HCT116 (cell line): ENCODE measurements at regions not wholly inside any gene's neighbourhood (a gene's known extent, or its start where the extent isn't known, plus 50 kb on each side); places are given as distances from the start of the nearest gene placed in this dataset.
A peak's percentile ranks its signal among the peaks of the same experiment; 100 is the strongest.

Experiments used
- ATAC-seq: fragments of 200-7000 bp; cut with Tn5 transposase; 2 replicates; pipeline ENCODE4 v1.9.1; 2020; ENCODE audit warnings: mild to moderate bottlenecking, moderate library complexity
- BruUV-seq: library from RNA; stranded (reverse); fragments of 400-500 nt; replicated peaks from 2 replicates; lab custom pipeline; 2021; lab: Mats Ljungman, UMichigan
- CTCF ChIA-PET: fragments of 300-600 bp; sonication (Branson Sonifier 250); formaldehyde crosslinking; loops from one replicate; lab custom pipeline; 2021; ENCODE audit warnings: antibody characterized with exemption; lab: Charles Lee
- POLR2A ChIA-PET: fragments of 300-600, 350-600 bp; sonication (Branson Sonifier 250); formaldehyde crosslinking; loops from one replicate; lab custom pipeline; 2021; ENCODE audit warnings: antibody characterized with exemption; lab: Charles Lee
- RAD21 ChIA-PET, 2 experiments: fragments of 300-600 bp; sonication (Branson Sonifier 250); formaldehyde crosslinking; loops; one replicate each; lab custom pipeline; 2023; ENCODE audit warnings: low total read pairs in 2 of 2; ENCODE audit not compliant: uncharacterized antibody in 2 of 2, unreplicated experiment in 2 of 2, low non-redundant PET in 1 of 2; lab: Charles Lee
- DNase-seq: peaks from one replicate; pipeline ENCODE4 v3.0.0-alpha.2; 2010; ENCODE audit warnings: low read depth, low spot score
- H2AFZ ChIP-seq: fragments of 200-600 bp; shearing (Covaris generic), sonication (generic); 2 replicates; pipeline ENCODE4 v1.6.1; 2017; ENCODE audit warnings: low read depth, mixed run types, mixed read lengths, antibody characterized with exemption, low read length; ENCODE audit not compliant: poor library complexity, severe bottlenecking
- H3K27ac ChIP-seq: 2 replicates; pipeline ENCODE4 v1.5.1; 2012; ENCODE audit warnings: low read depth, low read length
- H3K27me3 ChIP-seq: fragments of 200-600 bp; sonication (generic); 2 replicates; pipeline ENCODE4 v1.6.1; 2016; ENCODE audit warnings: mixed run types, low read length, mixed read lengths; ENCODE audit not compliant: insufficient read depth
- H3K36me3 ChIP-seq, 2 experiments: fragments of 200-500 bp in 1 of 2; fragments of 200-600 bp in 1 of 2; sonication (Bioruptor generic) in 1 of 2; sonication (generic) in 1 of 2; 2 replicates each; pipeline versions ENCODE4 v1.5.1 to v1.6.1; 2014 to 2016; ENCODE audit warnings: low read length in 2 of 2, inconsistent platforms in 1 of 2, mixed read lengths in 1 of 2, mixed run types in 1 of 2; ENCODE audit not compliant: insufficient read depth in 2 of 2, control insufficient read depth in 1 of 2
- H3K4me1 ChIP-seq, 2 experiments: fragments of 200-600 bp in 1 of 2; sonication (generic) in 1 of 2; 2 replicates each; pipeline versions ENCODE4 v1.5.1 to v1.6.1; 2012 to 2017; ENCODE audit warnings: low read length in 2 of 2, inconsistent platforms in 1 of 2, mild to moderate bottlenecking in 1 of 2, mixed read lengths in 1 of 2, mixed run types in 1 of 2, moderate library complexity in 1 of 2; ENCODE audit not compliant: insufficient read depth in 2 of 2, control insufficient read depth in 1 of 2
- H3K4me2 ChIP-seq: fragments of 200-600 bp; sonication (generic); 2 replicates; pipeline ENCODE4 v1.6.1; 2017; ENCODE audit warnings: mixed run types, low read length, mixed read lengths
- H3K4me3 ChIP-seq, 2 experiments: fragments of 200-600 bp in 1 of 2; sonication (generic) in 1 of 2; replicated peaks in 1 of 2; 2 replicates each; pipeline ENCODE4 v1.5.1; 2011 to 2016; ENCODE audit warnings: low read length in 2 of 2, control low read depth in 1 of 2, low read depth in 1 of 2, mild to moderate bottlenecking in 1 of 2, mixed read lengths in 1 of 2, mixed run types in 1 of 2
- H3K79me2 ChIP-seq: fragments of 200-600 bp; sonication (generic); 2 replicates; pipeline ENCODE4 v1.6.1; 2017; ENCODE audit warnings: mild to moderate bottlenecking, mixed run types, low read length, moderate library complexity, mixed read lengths; ENCODE audit not compliant: insufficient read depth
- H3K9ac ChIP-seq: fragments of 200-600 bp; sonication (generic); 2 replicates; pipeline ENCODE4 v1.6.1; 2016; ENCODE audit warnings: low read length, mixed read lengths
- H3K9me2 ChIP-seq: fragments of 200-600 bp; sonication (generic), shearing (Covaris generic); 2 replicates; pipeline ENCODE4 v1.6.1; 2017; ENCODE audit warnings: mixed run types, mild to moderate bottlenecking, moderate library complexity; ENCODE audit not compliant: insufficient read depth
- H3K9me3 ChIP-seq, 2 experiments: fragments of 200-500 bp in 1 of 2; fragments of 200-600 bp in 1 of 2; sonication (Bioruptor generic) in 1 of 2; sonication (generic) in 1 of 2; 2 replicates each; pipeline ENCODE4 v1.6.1; 2014 to 2017; ENCODE audit warnings: low read length in 2 of 2, mixed read lengths in 2 of 2, inconsistent platforms in 1 of 2, low read depth in 1 of 2, mild to moderate bottlenecking in 1 of 2, mixed run types in 1 of 2, moderate library complexity in 1 of 2; ENCODE audit not compliant: control insufficient read depth in 1 of 2, insufficient read depth in 1 of 2
- H4K20me1 ChIP-seq: fragments of 200-600 bp; sonication (generic), shearing (Covaris generic); 2 replicates; pipeline ENCODE4 v1.6.1; 2017; ENCODE audit warnings: mixed run types, mild to moderate bottlenecking, moderate library complexity; ENCODE audit not compliant: insufficient read depth
- CBX3 ChIP-seq: IDR thresholded peaks from 2 replicates; pipeline ENCODE4 v1.6.1; 2012; ENCODE audit warnings: low read depth
- CEBPB ChIP-seq: IDR thresholded peaks from 2 replicates; pipeline ENCODE4 v1.6.1; 2012; ENCODE audit warnings: low read depth
- ELF1 ChIP-seq: IDR thresholded peaks from 2 replicates; pipeline ENCODE4 v1.6.1; 2012; ENCODE audit warnings: low read depth, borderline replicate concordance
- EZH2 ChIP-seq: fragments of 200-600 bp; sonication (generic); IDR thresholded peaks from 2 replicates; pipeline ENCODE4 v1.6.1; 2017; ENCODE audit warnings: antibody characterized with exemption, mixed run types
- EZH2phosphoT487 ChIP-seq: fragments of 200-600 bp; IDR thresholded peaks from 2 replicates; pipeline ENCODE4 v1.6.1; 2018; ENCODE audit warnings: antibody characterized with exemption, borderline replicate concordance
- FOSL1 ChIP-seq: IDR thresholded peaks from 2 replicates; pipeline ENCODE4 v1.6.1; 2012; ENCODE audit warnings: low read depth
- JUND ChIP-seq: IDR thresholded peaks from 2 replicates; pipeline ENCODE4 v1.6.1; 2012
- POLR2A ChIP-seq: IDR thresholded peaks from 2 replicates; pipeline ENCODE4 v1.7.0; 2011; ENCODE audit warnings: borderline replicate concordance; ENCODE audit not compliant: insufficient read depth, insufficient read length; ENCODE audit errors: extremely low read depth
- POLR2AphosphoS5 ChIP-seq: IDR thresholded peaks from 2 replicates; pipeline ENCODE4 v1.6.1; 2011; ENCODE audit warnings: mild to moderate bottlenecking, low read depth, low read length, moderate library complexity
- RAD21 ChIP-seq: IDR thresholded peaks from 2 replicates; pipeline ENCODE4 v1.6.1; 2012; ENCODE audit warnings: low read depth, mild to moderate bottlenecking
- SIN3A ChIP-seq: IDR thresholded peaks from 2 replicates; pipeline ENCODE4 v1.6.1; 2012; ENCODE audit warnings: low read depth
- SP1 ChIP-seq: IDR thresholded peaks from 2 replicates; pipeline ENCODE4 v1.6.1; 2012; ENCODE audit warnings: low read depth
- SRF ChIP-seq: IDR thresholded peaks from 2 replicates; pipeline ENCODE4 v1.6.1; 2012; ENCODE audit warnings: low read depth
- YY1 ChIP-seq: IDR thresholded peaks from 2 replicates; pipeline ENCODE4 v1.6.1; 2011; ENCODE audit warnings: low read length, low read depth, moderate library complexity, mild to moderate bottlenecking; ENCODE audit not compliant: insufficient replicate concordance; ENCODE audit errors: extremely low read depth
- ZFX ChIP-seq: fragments of 450-650 bp; IDR thresholded peaks from 2 replicates; pipeline ENCODE4 v1.6.1; 2017
- ZNF274 ChIP-seq: fragments of 200-500 bp; sonication (Bioruptor generic); IDR thresholded peaks from 2 replicates; pipeline ENCODE4 v1.6.1; 2014; ENCODE audit warnings: mild to moderate bottlenecking, low read depth, low read length, inconsistent platforms
- intact Hi-C: fragments of 100-400 bp; cut with micrococcal nuclease; formaldehyde crosslinking; loops from 2 replicates; pipeline ENCODE4 v1.10.0; 2022
- TF ChIP-seq, protein P1 (sequence below): IDR thresholded peaks from 2 replicates; pipeline ENCODE4 v1.6.1; 2012; ENCODE audit warnings: low read depth
- TF ChIP-seq, protein P2 (sequence below): IDR thresholded peaks from 2 replicates; pipeline ENCODE4 v1.6.1; 2012
- TF ChIP-seq, protein P3 (sequence below), 3 experiments: fragments of 200-600 bp in 1 of 3; sonication (generic) in 1 of 3; IDR thresholded peaks in 2 of 3; conservative IDR thresholded peaks in 1 of 3; 2 replicates each; pipeline ENCODE4 v1.5.1; 2012 to 2017; ENCODE audit warnings: low read depth in 2 of 3, low read length in 2 of 3, antibody characterized with exemption in 1 of 3, borderline replicate concordance in 1 of 3, control low read depth in 1 of 3, mild to moderate bottlenecking in 1 of 3, mixed read lengths in 1 of 3, mixed run types in 1 of 3, moderate library complexity in 1 of 3; ENCODE audit not compliant: insufficient read depth in 1 of 3
- TF ChIP-seq, protein P4 (sequence below): IDR thresholded peaks from 2 replicates; pipeline ENCODE4 v1.6.1; 2011; ENCODE audit warnings: mild to moderate bottlenecking, low read length, moderate library complexity; ENCODE audit not compliant: insufficient replicate concordance; ENCODE audit errors: extremely low read depth

DNA sequence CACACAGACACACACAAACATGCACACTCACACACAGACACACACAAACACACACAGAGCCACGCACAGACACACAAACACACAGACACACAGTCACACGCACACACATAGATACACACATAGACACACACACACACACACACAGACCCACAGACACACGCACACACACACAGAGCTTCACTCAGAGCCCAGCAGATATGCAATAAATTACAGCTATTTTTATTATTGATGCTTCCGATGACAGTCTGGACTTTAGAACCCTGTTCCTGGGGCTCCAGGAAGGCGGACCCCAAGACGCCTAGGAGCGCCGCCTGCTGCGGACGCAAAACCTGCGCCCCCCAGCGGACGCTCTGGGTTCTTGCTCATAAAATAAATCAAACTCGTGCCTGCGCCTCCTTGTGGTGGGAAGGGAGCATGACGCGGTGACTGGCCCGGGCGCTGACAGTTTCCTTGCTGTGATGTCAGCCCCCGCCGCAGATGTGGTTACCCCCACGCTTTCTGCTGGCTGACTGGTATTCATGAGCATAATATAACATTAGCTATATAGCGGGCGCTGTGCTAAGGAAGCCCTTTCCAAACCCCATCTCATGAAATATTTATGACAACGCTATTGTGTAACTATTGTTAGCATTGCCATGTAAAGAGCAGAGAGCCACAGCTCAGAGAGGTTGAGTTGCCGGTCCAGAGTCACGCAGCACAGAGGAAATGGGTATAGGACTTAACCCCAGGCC is 64.4 kb upstream of the TM9SF2 start:
- ChIA-PET CTCF (interaction anchor here (0.6 to 7.9 kb wide), 7 partner anchors 9 to 260 kb away, joined by 3 to 90 read pairs (median 8); no protein-coding TSS in a partner anchor), RAD21 (interaction anchor here (0.6 to 1.1 kb wide), 3 partner anchors 167 to 764 kb away, joined by 3 to 6 read pairs (median 3); no protein-coding TSS in a partner anchor), POLR2A (no interaction called here)
- no peaks in the 10 kb centered on the region for H3K9me3 ChIP-seq
- H3K4me3 ChIP-seq: peak overlapping the region in 1 of 2 experiments; percentile 34; a peak in 3 of 4 replicates
- no peaks in the 10 kb centered on the region for H4K20me1 ChIP-seq
- ATAC-seq (peak; percentile 72), DNase-seq (peak; percentile 78)
- no peaks in the 10 kb centered on the region for H3K36me3 ChIP-seq
- H3K4me2 ChIP-seq: peak overlapping the region; percentile 64
- no TSS peak for BruUV-seq
- H3K79me2 ChIP-seq: no peaks in the 10 kb centered on the region
- H3K27ac ChIP-seq: no peak overlapping the region
- intact Hi-C loops: loop anchor here (1.0 kb wide), 3 partner anchors 50 to 261 kb away; no protein-coding TSS in a partner anchor
- H3K9me2 ChIP-seq: no peaks in the 10 kb centered on the region
- H3K27me3 ChIP-seq: no peaks in the 10 kb centered on the region
- peaks cover 6 to 43% of the 10 kb centered on the region in 2 experiments; a peak in 3 of 4 replicates for H3K4me1 ChIP-seq
- H3K9ac ChIP-seq: no peak overlapping the region
- peak overlapping the region; percentile 81 for H2AFZ ChIP-seq
- TF ChIP-seq ZNF274 (no peak), CBX3 (peak; percentile 69; the same call in 1 of the 2 replicates), ZFX (no peak), JUND (no peak), FOSL1 (no peak), POLR2A (no peak), POLR2AphosphoS5 (0 out of 2 replicates have a peak, but pooled peaks have one; percentile 16), ELF1 (no peak; the same call in 1 of the 2 replicates), SP1 (no peak), CEBPB (no peak), RAD21 (peak; percentile 92), YY1 (peak; percentile 57), SRF (no peak), SIN3A (no peak), EZH2phosphoT487 (no peak), EZH2 (no peak)
- TF ChIP-seq, protein P1, sequence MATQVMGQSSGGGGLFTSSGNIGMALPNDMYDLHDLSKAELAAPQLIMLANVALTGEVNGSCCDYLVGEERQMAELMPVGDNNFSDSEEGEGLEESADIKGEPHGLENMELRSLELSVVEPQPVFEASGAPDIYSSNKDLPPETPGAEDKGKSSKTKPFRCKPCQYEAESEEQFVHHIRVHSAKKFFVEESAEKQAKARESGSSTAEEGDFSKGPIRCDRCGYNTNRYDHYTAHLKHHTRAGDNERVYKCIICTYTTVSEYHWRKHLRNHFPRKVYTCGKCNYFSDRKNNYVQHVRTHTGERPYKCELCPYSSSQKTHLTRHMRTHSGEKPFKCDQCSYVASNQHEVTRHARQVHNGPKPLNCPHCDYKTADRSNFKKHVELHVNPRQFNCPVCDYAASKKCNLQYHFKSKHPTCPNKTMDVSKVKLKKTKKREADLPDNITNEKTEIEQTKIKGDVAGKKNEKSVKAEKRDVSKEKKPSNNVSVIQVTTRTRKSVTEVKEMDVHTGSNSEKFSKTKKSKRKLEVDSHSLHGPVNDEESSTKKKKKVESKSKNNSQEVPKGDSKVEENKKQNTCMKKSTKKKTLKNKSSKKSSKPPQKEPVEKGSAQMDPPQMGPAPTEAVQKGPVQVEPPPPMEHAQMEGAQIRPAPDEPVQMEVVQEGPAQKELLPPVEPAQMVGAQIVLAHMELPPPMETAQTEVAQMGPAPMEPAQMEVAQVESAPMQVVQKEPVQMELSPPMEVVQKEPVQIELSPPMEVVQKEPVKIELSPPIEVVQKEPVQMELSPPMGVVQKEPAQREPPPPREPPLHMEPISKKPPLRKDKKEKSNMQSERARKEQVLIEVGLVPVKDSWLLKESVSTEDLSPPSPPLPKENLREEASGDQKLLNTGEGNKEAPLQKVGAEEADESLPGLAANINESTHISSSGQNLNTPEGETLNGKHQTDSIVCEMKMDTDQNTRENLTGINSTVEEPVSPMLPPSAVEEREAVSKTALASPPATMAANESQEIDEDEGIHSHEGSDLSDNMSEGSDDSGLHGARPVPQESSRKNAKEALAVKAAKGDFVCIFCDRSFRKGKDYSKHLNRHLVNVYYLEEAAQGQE: no peak
- TF ChIP-seq, protein P2, sequence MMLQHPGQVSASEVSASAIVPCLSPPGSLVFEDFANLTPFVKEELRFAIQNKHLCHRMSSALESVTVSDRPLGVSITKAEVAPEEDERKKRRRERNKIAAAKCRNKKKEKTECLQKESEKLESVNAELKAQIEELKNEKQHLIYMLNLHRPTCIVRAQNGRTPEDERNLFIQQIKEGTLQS: no peak
- TF ChIP-seq, protein P3, sequence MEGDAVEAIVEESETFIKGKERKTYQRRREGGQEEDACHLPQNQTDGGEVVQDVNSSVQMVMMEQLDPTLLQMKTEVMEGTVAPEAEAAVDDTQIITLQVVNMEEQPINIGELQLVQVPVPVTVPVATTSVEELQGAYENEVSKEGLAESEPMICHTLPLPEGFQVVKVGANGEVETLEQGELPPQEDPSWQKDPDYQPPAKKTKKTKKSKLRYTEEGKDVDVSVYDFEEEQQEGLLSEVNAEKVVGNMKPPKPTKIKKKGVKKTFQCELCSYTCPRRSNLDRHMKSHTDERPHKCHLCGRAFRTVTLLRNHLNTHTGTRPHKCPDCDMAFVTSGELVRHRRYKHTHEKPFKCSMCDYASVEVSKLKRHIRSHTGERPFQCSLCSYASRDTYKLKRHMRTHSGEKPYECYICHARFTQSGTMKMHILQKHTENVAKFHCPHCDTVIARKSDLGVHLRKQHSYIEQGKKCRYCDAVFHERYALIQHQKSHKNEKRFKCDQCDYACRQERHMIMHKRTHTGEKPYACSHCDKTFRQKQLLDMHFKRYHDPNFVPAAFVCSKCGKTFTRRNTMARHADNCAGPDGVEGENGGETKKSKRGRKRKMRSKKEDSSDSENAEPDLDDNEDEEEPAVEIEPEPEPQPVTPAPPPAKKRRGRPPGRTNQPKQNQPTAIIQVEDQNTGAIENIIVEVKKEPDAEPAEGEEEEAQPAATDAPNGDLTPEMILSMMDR (IDR thresholded peaks at IDR 0.05 in 2 of 3, conservative IDR thresholded peaks at IDR 0.05 in 1 of 3; ENCODE audit: borderline replicate concordance in 1 of 3, insufficient read depth in 1 of 3, low read depth in 2 of 3, low read length in 2 of 3): peak; percentile 100
- TF ChIP-seq, protein P4, sequence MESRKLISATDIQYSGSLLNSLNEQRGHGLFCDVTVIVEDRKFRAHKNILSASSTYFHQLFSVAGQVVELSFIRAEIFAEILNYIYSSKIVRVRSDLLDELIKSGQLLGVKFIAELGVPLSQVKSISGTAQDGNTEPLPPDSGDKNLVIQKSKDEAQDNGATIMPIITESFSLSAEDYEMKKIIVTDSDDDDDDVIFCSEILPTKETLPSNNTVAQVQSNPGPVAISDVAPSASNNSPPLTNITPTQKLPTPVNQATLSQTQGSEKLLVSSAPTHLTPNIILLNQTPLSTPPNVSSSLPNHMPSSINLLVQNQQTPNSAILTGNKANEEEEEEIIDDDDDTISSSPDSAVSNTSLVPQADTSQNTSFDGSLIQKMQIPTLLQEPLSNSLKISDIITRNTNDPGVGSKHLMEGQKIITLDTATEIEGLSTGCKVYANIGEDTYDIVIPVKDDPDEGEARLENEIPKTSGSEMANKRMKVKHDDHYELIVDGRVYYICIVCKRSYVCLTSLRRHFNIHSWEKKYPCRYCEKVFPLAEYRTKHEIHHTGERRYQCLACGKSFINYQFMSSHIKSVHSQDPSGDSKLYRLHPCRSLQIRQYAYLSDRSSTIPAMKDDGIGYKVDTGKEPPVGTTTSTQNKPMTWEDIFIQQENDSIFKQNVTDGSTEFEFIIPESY: no peak
